Panc1 (cell line): ENCODE measurements at regions not wholly inside any gene's neighbourhood (a gene's known extent, or its start where the extent isn't known, plus 50 kb on each side); places are given as distances from the start of the nearest gene placed in this dataset.

Experiments
- ATAC-seq: fragments of 200-7000 bp; cut with Tn5 transposase; 2 replicates; pipeline ENCODE4 v1.9.1; 2020; ENCODE audit warnings: mild to moderate bottlenecking, moderate library complexity
- BruUV-seq: library from RNA; stranded (reverse); fragments of 400-500 nt; replicated peaks from 2 replicates; lab custom pipeline; 2021; lab: Mats Ljungman, UMichigan
- CTCF ChIA-PET: fragments of 300-600 bp; sonication (Branson Sonifier 250); formaldehyde crosslinking; loops from one replicate; lab custom pipeline; 2022; ENCODE audit warnings: antibody characterized with exemption; lab: Charles Lee
- POLR2A ChIA-PET: fragments of 300-600 bp; sonication (Branson Sonifier 250); formaldehyde crosslinking; loops from one replicate; lab custom pipeline; 2022; ENCODE audit warnings: antibody characterized with exemption; lab: Charles Lee
- DNase-seq: peaks from one replicate; pipeline ENCODE4 v3.0.0-alpha.2; 2010; ENCODE audit warnings: low read depth, low spot score
- H3K27ac ChIP-seq: 2 replicates; pipeline ENCODE4 v1.5.1; 2011; ENCODE audit warnings: mild to moderate bottlenecking, low read length, inconsistent platforms
- H3K27me3 ChIP-seq: fragments of 200-500 bp; sonication (Bioruptor generic); 2 replicates; pipeline ENCODE4 v1.6.0; 2014; ENCODE audit warnings: low read length, inconsistent platforms; ENCODE audit not compliant: control insufficient read depth, insufficient read depth
- H3K36me3 ChIP-seq: fragments of 200-500 bp; sonication (Bioruptor generic); 2 replicates; pipeline ENCODE4 v1.5.1; 2014; ENCODE audit warnings: inconsistent platforms, mild to moderate bottlenecking, low read length, moderate library complexity; ENCODE audit not compliant: control insufficient read depth, insufficient read depth
- H3K4me1 ChIP-seq: 2 replicates; pipeline ENCODE4 v1.5.1; 2011; ENCODE audit warnings: inconsistent platforms, mild to moderate bottlenecking, low read length, moderate library complexity; ENCODE audit not compliant: control insufficient read depth, insufficient read depth
- H3K4me3 ChIP-seq, 2 experiments: 2 replicates each; pipeline ENCODE4 v1.5.1; 2011 to 2012; ENCODE audit warnings: low read depth in 2 of 2, low read length in 2 of 2, mild to moderate bottlenecking in 2 of 2, inconsistent platforms in 1 of 2, moderate library complexity in 1 of 2
- H3K9me3 ChIP-seq: fragments of 200-500 bp; sonication (Bioruptor generic); 2 replicates; pipeline ENCODE4 v1.5.1; 2014; ENCODE audit warnings: low read depth, mild to moderate bottlenecking, inconsistent platforms, low read length, moderate library complexity; ENCODE audit not compliant: control insufficient read depth, insufficient read depth
- CTCF ChIP-seq: fragments of 450-650 bp; IDR thresholded peaks from 2 replicates; pipeline ENCODE4 v1.5.1; 2017; ENCODE audit warnings: mild to moderate bottlenecking
- POLR2AphosphoS5 ChIP-seq: IDR thresholded peaks from 2 replicates; pipeline ENCODE4 v1.6.1; 2012; ENCODE audit warnings: mild to moderate bottlenecking, low read depth, low read length, moderate library complexity
- SIN3A ChIP-seq: IDR thresholded peaks from 2 replicates; pipeline ENCODE4 v1.6.1; 2012; ENCODE audit warnings: low read depth, mild to moderate bottlenecking, low read length, moderate library complexity, borderline replicate concordance; ENCODE audit not compliant: insufficient read depth
- TCF7L2 ChIP-seq: IDR thresholded peaks from 2 replicates; pipeline ENCODE4 v1.6.1; 2011; ENCODE audit warnings: mild to moderate bottlenecking, low read depth, low read length, inconsistent platforms
- in situ Hi-C: cut with HindIII; loops from 2 replicates; pipeline ENCODE4 v1.10.0; 2016; ENCODE audit warnings: low sequenced_read_pairs, low pct_unique_long_range_greater_than_20kb
- intact Hi-C: fragments of 100-400 bp; cut with micrococcal nuclease; formaldehyde crosslinking; loops from one replicate; pipeline ENCODE4 v1.10.0; 2022; ENCODE audit not compliant: unreplicated experiment
- TF ChIP-seq, protein P1 (sequence below), 2 experiments: IDR thresholded peaks; 2 replicates each; pipeline ENCODE4 v1.6.1; 2011 to 2012; ENCODE audit warnings: low read depth in 2 of 2, control low read depth in 1 of 2, low read length in 1 of 2, mild to moderate bottlenecking in 1 of 2, moderate library complexity in 1 of 2; ENCODE audit not compliant: insufficient read depth in 1 of 2

GRCh38 chr2:38152913-38153312 is 77.0 kb upstream of the CYP1B1 start:
- no peak overlapping the region for H3K27ac ChIP-seq
- CTCF ChIA-PET: interaction anchor here (0.6 kb wide), 1 partner anchor 10 kb away, joined by 5 read pairs; no protein-coding TSS in a partner anchor
- in situ Hi-C loops: no loop called here

DNA sequence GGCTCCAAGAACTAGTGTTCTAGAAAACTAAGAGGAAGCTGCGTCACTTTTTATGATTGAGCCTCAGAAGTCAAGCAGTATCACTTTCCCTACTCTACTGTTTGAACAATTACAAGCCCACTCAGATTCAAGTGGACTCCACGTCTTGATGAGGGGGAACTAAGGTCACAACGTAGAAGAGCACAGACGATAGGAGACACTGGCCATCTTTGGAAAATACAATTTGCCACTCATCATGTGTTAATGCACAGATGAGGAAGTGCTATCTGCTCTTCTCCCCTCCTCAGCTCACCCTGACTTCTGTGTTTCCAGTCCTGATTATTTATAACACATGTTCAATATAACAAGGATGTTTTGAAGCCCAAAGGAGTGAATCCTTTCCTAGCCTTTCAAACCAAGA is 76.1 kb upstream of the CYP1B1 start:
- no peaks in the 10 kb centered on the region for H3K27me3 ChIP-seq
- in situ Hi-C loops: no loop called here
- no peak for ATAC-seq
- no peak for DNase-seq
- TF ChIP-seq, protein P1, sequence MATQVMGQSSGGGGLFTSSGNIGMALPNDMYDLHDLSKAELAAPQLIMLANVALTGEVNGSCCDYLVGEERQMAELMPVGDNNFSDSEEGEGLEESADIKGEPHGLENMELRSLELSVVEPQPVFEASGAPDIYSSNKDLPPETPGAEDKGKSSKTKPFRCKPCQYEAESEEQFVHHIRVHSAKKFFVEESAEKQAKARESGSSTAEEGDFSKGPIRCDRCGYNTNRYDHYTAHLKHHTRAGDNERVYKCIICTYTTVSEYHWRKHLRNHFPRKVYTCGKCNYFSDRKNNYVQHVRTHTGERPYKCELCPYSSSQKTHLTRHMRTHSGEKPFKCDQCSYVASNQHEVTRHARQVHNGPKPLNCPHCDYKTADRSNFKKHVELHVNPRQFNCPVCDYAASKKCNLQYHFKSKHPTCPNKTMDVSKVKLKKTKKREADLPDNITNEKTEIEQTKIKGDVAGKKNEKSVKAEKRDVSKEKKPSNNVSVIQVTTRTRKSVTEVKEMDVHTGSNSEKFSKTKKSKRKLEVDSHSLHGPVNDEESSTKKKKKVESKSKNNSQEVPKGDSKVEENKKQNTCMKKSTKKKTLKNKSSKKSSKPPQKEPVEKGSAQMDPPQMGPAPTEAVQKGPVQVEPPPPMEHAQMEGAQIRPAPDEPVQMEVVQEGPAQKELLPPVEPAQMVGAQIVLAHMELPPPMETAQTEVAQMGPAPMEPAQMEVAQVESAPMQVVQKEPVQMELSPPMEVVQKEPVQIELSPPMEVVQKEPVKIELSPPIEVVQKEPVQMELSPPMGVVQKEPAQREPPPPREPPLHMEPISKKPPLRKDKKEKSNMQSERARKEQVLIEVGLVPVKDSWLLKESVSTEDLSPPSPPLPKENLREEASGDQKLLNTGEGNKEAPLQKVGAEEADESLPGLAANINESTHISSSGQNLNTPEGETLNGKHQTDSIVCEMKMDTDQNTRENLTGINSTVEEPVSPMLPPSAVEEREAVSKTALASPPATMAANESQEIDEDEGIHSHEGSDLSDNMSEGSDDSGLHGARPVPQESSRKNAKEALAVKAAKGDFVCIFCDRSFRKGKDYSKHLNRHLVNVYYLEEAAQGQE (IDR thresholded peaks at IDR 0.05; ENCODE audit: insufficient read depth in 1 of 2, low read depth in 2 of 2, low read length in 1 of 2): no peak
- TF ChIP-seq TCF7L2: no peak
- no peak for TF ChIP-seq CTCF
- TF ChIP-seq SIN3A: no peak
- TF ChIP-seq POLR2AphosphoS5: no peak
- H3K9me3 ChIP-seq: no peaks in the 10 kb centered on the region
- no peak overlapping the region for H3K27ac ChIP-seq
- ChIA-PET POLR2A (no interaction called here), CTCF (no interaction called here)
- no TSS peak for BruUV-seq
- intact Hi-C loops: no loop called here
- H3K4me1 ChIP-seq: 0 out of 2 replicates have a peak, but pooled peaks cover 2% of the 10 kb centered on the region
- no peaks in the 10 kb centered on the region for H3K36me3 ChIP-seq
- no peak overlapping the region for H3K4me3 ChIP-seq

More at GRCh38 chr2:38152913-38153312, 77.0 kb upstream of the CYP1B1 start:
- Histone ChIP-seq H3K4me1 (no peaks in the 10 kb centered on the region), H3K36me3 (no peaks in the 10 kb centered on the region), H3K27me3 (no peaks in the 10 kb centered on the region), H3K9me3 (no peaks in the 10 kb centered on the region), H3K4me3 (no peak overlapping the region)
- POLR2A ChIA-PET: no interaction called here
- intact Hi-C loops: no loop called here
- TF ChIP-seq TCF7L2 (no peak), CTCF (no peak), SIN3A (no peak), POLR2AphosphoS5 (no peak)
- TF ChIP-seq, protein P1 (IDR thresholded peaks at IDR 0.05; ENCODE audit: insufficient read depth in 1 of 2, low read depth in 2 of 2, low read length in 1 of 2): no peak
- DNase-seq (no peak), ATAC-seq (no peak)
- no TSS peak for BruUV-seq
